GM19328 (cell line): ENCODE measurements at regions not wholly inside any gene's neighbourhood (a gene's known extent, or its start where the extent isn't known, plus 50 kb on each side); places are given as distances from the start of the nearest gene placed in this dataset.
"Not testable (repeated sequence)": the region's sequence is repeated elsewhere in the genome, so short reads cannot be mapped to it uniquely, and the experiment has no call there.

Experiments used
- ATAC-seq: cut with Tn5 transposase; IDR thresholded peaks from one replicate; pipeline ENCODE4 v1.9.1; 2021; ENCODE audit warnings: mild to moderate bottlenecking, moderate library complexity; ENCODE audit not compliant: unreplicated experiment

- no peak for ATAC-seq
Observed at GRCh38 chr2:71926876-71927756, 220.5 kb downstream of the CYP26B1 start.

GRCh38 chr2:71926089-71926447 is 221.6 kb downstream of the CYP26B1 start:
- ATAC-seq = no peak

GRCh38 chr2:71925268-71926088 is 222.2 kb downstream of the CYP26B1 start:
- ATAC-seq = no peak

GRCh38 chr2:71923887-71924533 is 223.7 kb downstream of the CYP26B1 start:
- peak; percentile 81 for ATAC-seq

GRCh38 chr2:71923143-71923525 is 224.5 kb downstream of the CYP26B1 start:
- no peak for ATAC-seq

GRCh38 chr2:71922499-71923142 is 225.0 kb downstream of the CYP26B1 start:
- no peak for ATAC-seq

GRCh38 chr2:71922091-71922490 is 225.6 kb downstream of the CYP26B1 start:
- no peak for ATAC-seq

- not testable (repeated sequence) for ATAC-seq
Observed at GRCh38 chr2:71920819-71921218, 226.8 kb downstream of the CYP26B1 start.

- no peak for ATAC-seq
Observed at GRCh38 chr2:71919708-71920107, 228.0 kb downstream of the CYP26B1 start.

- no peak for ATAC-seq
Observed at GRCh38 chr2:71910277-71910676, 237.4 kb downstream of the CYP26B1 start.

- ATAC-seq = no peak
Observed at GRCh38 chr2:71908798-71909197, 238.9 kb downstream of the CYP26B1 start.

GRCh38 chr2:71907503-71907902 is 240.2 kb downstream of the CYP26B1 start:
- ATAC-seq = no peak

- no peak for ATAC-seq
Observed at GRCh38 chr2:71906357-71906973, 241.2 kb downstream of the CYP26B1 start.

GRCh38 chr2:71905205-71905604 is 242.5 kb downstream of the CYP26B1 start:
- no peak for ATAC-seq

- ATAC-seq = no peak
Observed at GRCh38 chr2:71903841-71904240, 243.8 kb downstream of the CYP26B1 start.

GRCh38 chr2:71901466-71901865 is 246.2 kb downstream of the CYP26B1 start:
- no peak for ATAC-seq

- ATAC-seq = no peak
Observed at GRCh38 chr2:71898851-71899681, 248.6 kb downstream of the CYP26B1 start.

- no peak for ATAC-seq
Observed at GRCh38 chr2:71898375-71898774, 249.3 kb downstream of the CYP26B1 start.

GRCh38 chr2:71897836-71898235 is 249.8 kb downstream of the CYP26B1 start:
- ATAC-seq = no peak

GRCh38 chr2:71897137-71897480 is 250.6 kb downstream of the CYP26B1 start:
- ATAC-seq = no peak
